Kidney (tissue), 13 donors: ENCODE measurements at regions not wholly inside any gene's neighbourhood (a gene's known extent, or its start where the extent isn't known, plus 50 kb on each side); places are given as distances from the start of the nearest gene placed in this dataset.

ENCODE experiments used
- DNase-seq, 5 donors: peaks; one replicate each; pipeline ENCODE4 v3.0.0-alpha.2; 2013 to 2020
- FAIRE-seq: peaks from 2 replicates; lab custom pipeline; 2012; peaks lifted over from hg19 to GRCh38; lab: Jason Lieb, UNC
- H3K27ac ChIP-seq, 2 donors: one replicate each; pipeline ENCODE4 v1.7.0; 2013; ENCODE audit warnings: low read depth in 2 of 2, low read length in 2 of 2, inconsistent platforms in 1 of 2
- H3K27me3 ChIP-seq: one replicate; pipeline ENCODE4 v1.7.1; 2013; ENCODE audit warnings: low read length, inconsistent platforms; ENCODE audit not compliant: control insufficient read depth, insufficient read depth
- H3K36me3 ChIP-seq, 3 donors: one replicate each; pipeline versions ENCODE4 v1.7.0 to v1.7.1; 2013; ENCODE audit warnings: low read length in 3 of 3, control low read depth in 1 of 3, inconsistent platforms in 1 of 3; ENCODE audit not compliant: insufficient read depth in 3 of 3, control insufficient read depth in 2 of 3
- H3K4me1 ChIP-seq, 3 donors: one replicate each; pipeline versions ENCODE4 v1.7.0 to v1.7.1; 2013; ENCODE audit warnings: low read length in 3 of 3, inconsistent platforms in 1 of 3, low read depth in 1 of 3; ENCODE audit not compliant: control insufficient read depth in 2 of 3, insufficient read depth in 2 of 3
- H3K4me3 ChIP-seq, 3 donors: one replicate each; pipeline versions ENCODE4 v1.7.0 to v1.8.1; 2013; ENCODE audit warnings: low read length in 3 of 3, control low read depth in 1 of 3, inconsistent platforms in 1 of 3
- H3K9ac ChIP-seq, 3 donors: one replicate each; pipeline versions ENCODE4 v1.7.0 to v1.7.1; 2013; ENCODE audit warnings: low read length in 3 of 3, control low read depth in 1 of 3, inconsistent platforms in 1 of 3
- H3K9me3 ChIP-seq, 3 donors: one replicate each; pipeline versions ENCODE4 v1.7.0 to v1.7.1; 2013; ENCODE audit warnings: low read length in 3 of 3, control low read depth in 1 of 3, inconsistent platforms in 1 of 3; ENCODE audit not compliant: control insufficient read depth in 2 of 3, insufficient read depth in 1 of 3
- intact Hi-C: fragments of 100-400 bp; cut with DNase I; formaldehyde crosslinking; loops from one replicate; pipeline ENCODE4 v1.11.1; 2022
- TF ChIP-seq, protein P1 (sequence below): IDR thresholded peaks from 3 replicates; pipeline ENCODE4 v1.5.1; 2012; ENCODE audit warnings: mild to moderate bottlenecking, moderate library complexity, borderline replicate concordance; ENCODE audit not compliant: insufficient read depth; ENCODE audit errors: extremely low read depth
- donor health status: control.
- donor health status: control.
- donor health status: control.
- donor health status: control.
- donor health status: control.
- donor health status: DM: yes; HTN: yes; CAD: no.
- donor health status: Normal renal cell carcinoma (clear cell type).

- no peaks in the 10 kb centered on the region for H3K4me1 ChIP-seq
- H3K27me3 ChIP-seq = no peaks in the 10 kb centered on the region
- no peak for DNase-seq
- peaks cover 0 to 8% (median 4%) of the 10 kb centered on the region in 3 donors for H3K9me3 ChIP-seq
- H3K27ac ChIP-seq = no peak overlapping the region
- FAIRE-seq = no peak
- intact Hi-C loops = no loop called here
- TF ChIP-seq, protein P1, sequence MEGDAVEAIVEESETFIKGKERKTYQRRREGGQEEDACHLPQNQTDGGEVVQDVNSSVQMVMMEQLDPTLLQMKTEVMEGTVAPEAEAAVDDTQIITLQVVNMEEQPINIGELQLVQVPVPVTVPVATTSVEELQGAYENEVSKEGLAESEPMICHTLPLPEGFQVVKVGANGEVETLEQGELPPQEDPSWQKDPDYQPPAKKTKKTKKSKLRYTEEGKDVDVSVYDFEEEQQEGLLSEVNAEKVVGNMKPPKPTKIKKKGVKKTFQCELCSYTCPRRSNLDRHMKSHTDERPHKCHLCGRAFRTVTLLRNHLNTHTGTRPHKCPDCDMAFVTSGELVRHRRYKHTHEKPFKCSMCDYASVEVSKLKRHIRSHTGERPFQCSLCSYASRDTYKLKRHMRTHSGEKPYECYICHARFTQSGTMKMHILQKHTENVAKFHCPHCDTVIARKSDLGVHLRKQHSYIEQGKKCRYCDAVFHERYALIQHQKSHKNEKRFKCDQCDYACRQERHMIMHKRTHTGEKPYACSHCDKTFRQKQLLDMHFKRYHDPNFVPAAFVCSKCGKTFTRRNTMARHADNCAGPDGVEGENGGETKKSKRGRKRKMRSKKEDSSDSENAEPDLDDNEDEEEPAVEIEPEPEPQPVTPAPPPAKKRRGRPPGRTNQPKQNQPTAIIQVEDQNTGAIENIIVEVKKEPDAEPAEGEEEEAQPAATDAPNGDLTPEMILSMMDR = no peak
- H3K4me3 ChIP-seq = no peak overlapping the region
- H3K9ac ChIP-seq = no peak overlapping the region
- no peaks in the 10 kb centered on the region for H3K36me3 ChIP-seq
Measured at GRCh38 chr11:120052196-120052775, 85.6 kb downstream of the TRIM29 start.

GRCh38 chr11:120044011-120044675, 93.8 kb downstream of the TRIM29 start:
- H3K9ac ChIP-seq = no peak overlapping the region
- peaks cover 0 to 9% (median 2%) of the 10 kb centered on the region in 3 donors for H3K9me3 ChIP-seq
- H3K27me3 ChIP-seq = no peaks in the 10 kb centered on the region
- H3K27ac ChIP-seq = no peak overlapping the region
- FAIRE-seq (no peak), DNase-seq (no peak)
- intact Hi-C loops = no loop called here
- H3K4me3 ChIP-seq = no peak overlapping the region
- no peaks in the 10 kb centered on the region for H3K36me3 ChIP-seq
- TF ChIP-seq, protein P1 = no peak
- H3K4me1 ChIP-seq = no peaks in the 10 kb centered on the region

DNA sequence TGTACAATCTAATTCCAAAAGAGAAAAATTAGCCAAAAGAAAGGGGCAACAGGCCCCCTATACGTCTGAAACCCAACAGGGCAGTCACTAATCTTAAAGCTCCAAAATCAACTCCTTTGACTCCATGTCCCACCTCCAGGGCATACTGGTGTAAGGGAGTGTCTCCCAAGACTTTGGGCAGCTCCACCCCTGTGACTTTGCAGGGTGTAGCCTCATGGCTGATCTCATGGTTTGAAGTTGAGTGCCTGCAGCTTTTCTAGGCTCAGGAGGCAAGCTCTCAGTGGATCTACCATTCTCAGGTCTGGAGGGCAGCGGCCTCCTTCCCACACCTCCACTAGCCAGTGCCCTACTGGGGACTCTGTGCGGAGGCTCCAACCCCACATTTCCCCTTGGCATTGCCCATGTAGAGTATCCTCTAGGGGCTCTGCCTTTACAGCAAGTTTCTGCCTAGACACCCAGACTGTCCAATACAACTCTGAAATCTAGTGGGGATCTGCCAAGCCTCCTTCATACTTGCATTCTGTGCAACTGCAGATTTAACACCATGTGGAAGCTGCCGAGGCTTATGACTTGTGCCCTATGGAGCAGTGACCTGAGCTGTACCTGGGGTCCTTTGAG, 94.5 kb downstream of the TRIM29 start:
- intact Hi-C loops = no loop called here
- H3K27me3 ChIP-seq = no peaks in the 10 kb centered on the region
- FAIRE-seq = no peak
- peaks cover 0 to 9% (median 2%) of the 10 kb centered on the region in 3 donors for H3K9me3 ChIP-seq
- H3K4me1 ChIP-seq = no peaks in the 10 kb centered on the region
- no peak overlapping the region for H3K27ac ChIP-seq
- no peak overlapping the region for H3K4me3 ChIP-seq
- TF ChIP-seq, protein P1 = no peak
- no peaks in the 10 kb centered on the region for H3K36me3 ChIP-seq
- no peak for DNase-seq
- H3K9ac ChIP-seq = no peak overlapping the region
